CD4-positive, CD25-positive, alpha-beta regulatory T cell (primary cell): ENCODE measurements at regions not wholly inside any gene's neighbourhood (a gene's known extent, or its start where the extent isn't known, plus 50 kb on each side); places are given as distances from the start of the nearest gene placed in this dataset.

Experiments
- ATAC-seq, 2 donors: fragments of 150-1000 bp; cut with Tn5 transposase; one replicate each; pipeline ENCODE4 v1.10.0; 2021; ENCODE audit warnings: low read depth in 2 of 2, moderate number of reproducible peaks in 2 of 2, moderate library complexity in 1 of 2
- DNase-seq, 3 donors: peaks; one replicate each; pipeline versions ENCODE4 v3.0.0 to v3.0.0-alpha.2; 2012 to 2022; ENCODE audit warnings: mixed read lengths in 1 of 3
- H3K27ac ChIP-seq: one replicate; pipeline ENCODE4 v1.7.0; 2013; ENCODE audit warnings: mild to moderate bottlenecking, low read length; ENCODE audit not compliant: insufficient read depth, poor library complexity, severe bottlenecking
- H3K27me3 ChIP-seq: one replicate; pipeline ENCODE4 v1.7.0; 2013; ENCODE audit warnings: low read length; ENCODE audit not compliant: control insufficient read depth, insufficient read depth
- H3K36me3 ChIP-seq: one replicate; pipeline ENCODE4 v1.7.0; 2013; ENCODE audit warnings: mild to moderate bottlenecking, low read length, moderate library complexity; ENCODE audit not compliant: control insufficient read depth, insufficient read depth
- H3K4me1 ChIP-seq: 2 replicates; pipeline ENCODE4 v1.7.0; 2013; ENCODE audit warnings: mild to moderate bottlenecking, low read length; ENCODE audit not compliant: insufficient read depth, control insufficient read depth, poor library complexity, severe bottlenecking
- H3K4me3 ChIP-seq: one replicate; pipeline ENCODE4 v1.7.0; 2013; ENCODE audit warnings: low read depth, mild to moderate bottlenecking, low read length, moderate library complexity
- H3K9me3 ChIP-seq, 2 experiments: 1 replicate in 1 of 2; 2 replicates in 1 of 2; pipeline ENCODE4 v1.7.0; 2013; ENCODE audit warnings: low read length in 2 of 2, mild to moderate bottlenecking in 1 of 2, moderate library complexity in 1 of 2; ENCODE audit not compliant: control insufficient read depth in 2 of 2
- H3K27ac Mint-ChIP-seq, 3 donors: one replicate each; pipeline ENCODE4 v1.8.0; 2020 to 2022; ENCODE audit warnings: mild to moderate bottlenecking in 3 of 3, mixed read lengths in 3 of 3, moderate library complexity in 2 of 3
- H3K27me3 Mint-ChIP-seq: one replicate; pipeline ENCODE4 v1.8.0; 2022; ENCODE audit warnings: mild to moderate bottlenecking, mixed read lengths
- H3K36me3 Mint-ChIP-seq: one replicate; pipeline ENCODE4 v1.8.0; 2020; ENCODE audit warnings: mixed read lengths
- H3K4me1 Mint-ChIP-seq, 4 donors: one replicate each; pipeline ENCODE4 v1.8.0; 2020 to 2022; ENCODE audit warnings: mixed read lengths in 4 of 4, mild to moderate bottlenecking in 1 of 4
- H3K4me3 Mint-ChIP-seq, 4 donors: one replicate each; pipeline ENCODE4 v1.8.0; 2020 to 2022; ENCODE audit warnings: mild to moderate bottlenecking in 4 of 4, mixed read lengths in 4 of 4, moderate library complexity in 3 of 4
- H3K9me3 Mint-ChIP-seq, 7 donors: one replicate each; pipeline ENCODE4 v1.8.0; 2020 to 2022; ENCODE audit warnings: mixed read lengths in 7 of 7, mild to moderate bottlenecking in 3 of 7, moderate library complexity in 2 of 7

DNA sequence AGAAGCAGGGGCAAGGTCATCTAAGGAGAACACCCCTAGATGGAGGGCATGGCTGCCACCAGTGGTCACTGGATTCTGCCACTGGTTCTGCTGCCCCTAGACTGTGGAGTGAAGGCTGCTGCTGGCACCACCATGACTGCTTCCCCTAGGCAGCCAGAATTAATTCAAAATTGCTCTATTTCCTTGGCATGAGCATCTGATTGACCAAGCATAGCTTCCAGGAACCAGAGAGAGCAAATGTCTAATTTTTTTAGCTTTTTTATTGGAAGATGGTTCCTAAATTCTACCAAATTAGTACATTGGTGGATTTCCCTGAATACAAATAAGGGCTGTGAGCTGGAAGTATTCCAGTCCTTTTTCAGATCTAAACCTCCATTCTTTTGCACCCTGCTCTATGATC lies 270.2 kb upstream of the GBE1 start:
- no peak overlapping the region for H3K27ac ChIP-seq
- DNase-seq (no peak), ATAC-seq (no peak)
- H3K36me3 ChIP-seq = no peaks in the 10 kb centered on the region
- H3K36me3 Mint-ChIP-seq = no peaks in the 10 kb centered on the region
- H3K27ac Mint-ChIP-seq = no peak overlapping the region
- H3K4me3 ChIP-seq = no peak overlapping the region
- no peaks in the 10 kb centered on the region for H3K27me3 Mint-ChIP-seq
- no peaks in the 10 kb centered on the region for H3K27me3 ChIP-seq
- no peaks in the 10 kb centered on the region for H3K4me1 Mint-ChIP-seq
- H3K4me1 ChIP-seq = no peaks in the 10 kb centered on the region
- peaks cover 0 to 6% (median 4%) of the 10 kb centered on the region in 7 donors for H3K9me3 Mint-ChIP-seq
- no peaks in the 10 kb centered on the region for H3K9me3 ChIP-seq
- H3K4me3 Mint-ChIP-seq = no peak overlapping the region

DNA sequence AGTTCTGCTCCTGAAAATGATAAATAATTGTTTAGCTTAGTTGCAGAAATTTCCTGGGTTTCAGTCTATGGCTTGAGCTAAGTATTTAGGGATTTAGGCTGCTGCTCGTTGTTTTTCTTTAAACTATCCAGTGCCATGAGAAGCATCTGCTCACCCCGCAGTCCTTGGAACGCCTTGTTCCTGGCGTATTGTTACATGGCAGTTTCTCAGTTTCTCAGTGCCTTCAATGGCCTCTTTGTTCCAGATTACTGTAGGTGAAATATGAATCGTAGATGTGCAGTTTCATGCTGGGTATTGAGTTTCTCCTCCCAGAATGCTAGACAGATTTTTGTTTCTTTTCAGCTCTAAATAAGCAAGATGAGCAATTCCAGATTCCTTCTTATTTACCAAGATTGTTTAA lies 269.5 kb upstream of the GBE1 start:
- no peaks in the 10 kb centered on the region for H3K36me3 ChIP-seq
- H3K4me3 Mint-ChIP-seq = no peak overlapping the region
- H3K4me3 ChIP-seq = no peak overlapping the region
- H3K9me3 ChIP-seq = no peaks in the 10 kb centered on the region
- H3K36me3 Mint-ChIP-seq = no peaks in the 10 kb centered on the region
- no peak overlapping the region for H3K27ac Mint-ChIP-seq
- H3K27ac ChIP-seq = no peak overlapping the region
- no peak for ATAC-seq
- H3K9me3 Mint-ChIP-seq = peaks cover 0 to 8% (median 4%) of the 10 kb centered on the region in 7 donors
- H3K4me1 ChIP-seq = no peaks in the 10 kb centered on the region
- H3K27me3 Mint-ChIP-seq = no peaks in the 10 kb centered on the region
- no peaks in the 10 kb centered on the region for H3K4me1 Mint-ChIP-seq
- DNase-seq = no peak
- no peaks in the 10 kb centered on the region for H3K27me3 ChIP-seq

DNA sequence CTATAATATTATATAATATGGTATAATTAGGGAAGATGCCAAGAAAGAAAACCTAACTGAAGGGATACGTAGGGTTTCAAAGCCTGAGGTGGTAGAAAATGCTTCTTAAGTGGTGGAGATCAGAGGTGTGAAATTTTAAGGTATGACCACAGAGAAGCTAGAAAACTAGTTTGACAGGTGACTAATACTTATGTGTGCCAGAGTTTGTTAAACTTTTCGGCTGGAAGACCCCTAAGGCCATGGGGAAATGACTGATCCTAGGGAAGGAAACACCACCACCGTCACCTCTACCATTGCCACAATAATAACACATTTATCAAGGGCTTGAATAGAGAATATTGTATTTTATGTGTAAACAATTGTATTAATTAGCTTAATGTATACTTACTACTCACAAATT lies 261.4 kb upstream of the GBE1 start:
- Histone ChIP-seq H3K9me3 (no peaks in the 10 kb centered on the region), H3K36me3 (no peaks in the 10 kb centered on the region), H3K4me1 (no peaks in the 10 kb centered on the region), H3K4me3 (no peak overlapping the region), H3K27ac (no peak overlapping the region), H3K27me3 (no peaks in the 10 kb centered on the region)
- Mint-ChIP-seq H3K36me3 (no peaks in the 10 kb centered on the region), H3K27me3 (no peaks in the 10 kb centered on the region), H3K4me3 (no peak overlapping the region), H3K4me1 (no peaks in the 10 kb centered on the region), H3K27ac (no peak overlapping the region), H3K9me3 (peaks cover 0 to 4% (median 3%) of the 10 kb centered on the region in 7 donors)
- DNase-seq (no peak), ATAC-seq (no peak)

DNA sequence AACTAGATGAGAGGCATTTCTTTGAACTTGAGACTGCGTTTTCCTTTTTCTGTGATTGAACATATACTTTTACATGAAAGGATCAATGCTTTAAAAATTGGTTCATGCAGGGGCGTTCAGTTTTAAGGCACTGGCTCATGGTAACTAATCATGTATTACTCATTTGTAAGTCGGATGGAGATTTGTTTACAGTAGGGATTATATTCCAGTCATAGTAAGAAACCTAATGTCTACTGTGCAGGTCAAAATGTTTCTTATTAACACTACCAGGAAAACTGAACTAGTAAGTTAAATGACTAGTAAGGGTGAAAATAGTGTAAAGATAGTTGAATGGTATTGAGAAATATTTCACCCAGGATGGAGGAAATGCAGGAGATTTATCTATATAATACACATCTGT lies 258.8 kb upstream of the GBE1 start:
- Histone ChIP-seq H3K4me1 (no peaks in the 10 kb centered on the region), H3K27ac (no peak overlapping the region), H3K9me3 (no peaks in the 10 kb centered on the region), H3K36me3 (no peaks in the 10 kb centered on the region), H3K27me3 (no peaks in the 10 kb centered on the region), H3K4me3 (no peak overlapping the region)
- H3K9me3 Mint-ChIP-seq = peaks cover 0 to 5% (median 3%) of the 10 kb centered on the region in 7 donors
- H3K27me3 Mint-ChIP-seq = no peaks in the 10 kb centered on the region
- no peaks in the 10 kb centered on the region for H3K36me3 Mint-ChIP-seq
- H3K4me3 Mint-ChIP-seq = no peak overlapping the region
- no peak overlapping the region for H3K27ac Mint-ChIP-seq
- H3K4me1 Mint-ChIP-seq = no peaks in the 10 kb centered on the region
- DNase-seq = no peak
- no peak for ATAC-seq

DNA sequence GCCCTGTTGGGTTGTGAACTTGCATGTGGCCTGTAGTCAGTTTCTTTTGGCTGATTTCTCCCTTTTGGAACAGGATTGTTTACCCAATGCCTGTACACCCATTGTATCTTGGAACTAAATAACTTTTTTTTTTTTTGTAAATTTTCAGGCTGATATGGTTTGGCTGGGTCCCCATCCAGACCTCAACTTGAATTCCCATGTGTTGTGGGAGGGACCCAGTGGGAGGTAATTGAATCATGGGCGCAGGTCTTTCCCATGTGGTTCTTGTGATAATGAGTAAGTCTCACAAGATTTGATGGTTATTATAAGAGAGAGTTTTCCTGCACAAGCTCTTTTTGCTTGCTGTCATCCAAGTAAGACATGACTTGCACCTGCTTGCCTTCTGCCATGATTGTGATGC lies 253.8 kb upstream of the GBE1 start:
- H3K9me3 ChIP-seq = no peaks in the 10 kb centered on the region
- no peak for ATAC-seq
- H3K9me3 Mint-ChIP-seq = peaks cover 3 to 16% (median 5%) of the 10 kb centered on the region in 7 donors
- H3K27ac Mint-ChIP-seq = no peak overlapping the region
- H3K4me1 Mint-ChIP-seq = no peaks in the 10 kb centered on the region
- no peaks in the 10 kb centered on the region for H3K36me3 ChIP-seq
- no peaks in the 10 kb centered on the region for H3K27me3 Mint-ChIP-seq
- H3K4me1 ChIP-seq = no peaks in the 10 kb centered on the region
- no peak overlapping the region for H3K27ac ChIP-seq
- DNase-seq = no peak
- no peak overlapping the region for H3K4me3 Mint-ChIP-seq
- H3K36me3 Mint-ChIP-seq = no peaks in the 10 kb centered on the region
- no peak overlapping the region for H3K4me3 ChIP-seq
- no peaks in the 10 kb centered on the region for H3K27me3 ChIP-seq

DNA sequence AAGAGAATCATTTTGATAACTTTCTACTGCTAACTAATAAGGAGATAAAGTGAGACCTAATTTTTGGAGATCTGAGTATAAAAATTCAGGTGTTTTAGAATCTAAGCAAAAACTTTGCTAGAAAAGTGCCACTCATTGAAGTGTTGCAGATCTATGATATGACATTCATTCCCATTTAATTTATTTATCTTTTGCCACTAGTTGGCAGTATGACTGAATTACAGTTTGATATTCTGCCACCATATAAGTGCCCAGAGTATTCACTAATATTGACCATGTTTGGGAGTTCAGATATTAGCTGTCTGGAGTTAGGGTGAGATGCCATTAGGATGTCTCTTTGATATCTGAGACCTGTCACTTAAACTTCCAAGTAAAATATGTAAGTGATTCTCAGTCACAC lies 251.3 kb upstream of the GBE1 start:
- DNase-seq (no peak), ATAC-seq (no peak)
- Mint-ChIP-seq H3K27me3 (no peaks in the 10 kb centered on the region), H3K9me3 (peaks cover 4 to 20% (median 6%) of the 10 kb centered on the region in 7 donors), H3K27ac (no peak overlapping the region), H3K4me3 (no peak overlapping the region), H3K36me3 (no peaks in the 10 kb centered on the region), H3K4me1 (no peaks in the 10 kb centered on the region)
- Histone ChIP-seq H3K4me3 (no peak overlapping the region), H3K27ac (no peak overlapping the region), H3K4me1 (no peaks in the 10 kb centered on the region), H3K36me3 (no peaks in the 10 kb centered on the region), H3K9me3 (no peaks in the 10 kb centered on the region), H3K27me3 (no peaks in the 10 kb centered on the region)

DNA sequence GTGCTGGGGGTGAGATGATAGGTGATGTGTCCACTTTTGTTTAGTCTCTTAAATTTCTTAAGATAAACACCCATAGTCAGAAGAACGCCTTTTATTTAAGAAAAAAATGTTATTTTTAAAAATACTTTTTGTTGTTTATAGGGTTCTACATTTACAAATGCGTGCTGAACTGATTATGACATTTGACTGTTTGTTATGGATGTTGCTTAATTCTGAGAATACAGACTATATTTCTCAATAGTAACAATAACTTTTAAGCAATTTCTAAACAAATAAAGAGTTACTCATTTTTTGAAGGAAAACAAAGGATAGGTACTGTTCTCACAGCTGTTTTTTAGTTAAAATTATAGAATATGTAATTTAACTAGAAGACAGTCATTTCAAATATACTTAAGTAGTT lies 249.9 kb upstream of the GBE1 start:
- no peak for DNase-seq
- no peaks in the 10 kb centered on the region for H3K36me3 ChIP-seq
- H3K27me3 ChIP-seq = no peaks in the 10 kb centered on the region
- H3K9me3 ChIP-seq = no peaks in the 10 kb centered on the region
- Mint-ChIP-seq H3K4me3 (no peak overlapping the region), H3K27me3 (no peaks in the 10 kb centered on the region), H3K4me1 (no peaks in the 10 kb centered on the region), H3K36me3 (no peaks in the 10 kb centered on the region), H3K9me3 (peaks cover 4 to 24% (median 8%) of the 10 kb centered on the region in 7 donors), H3K27ac (no peak overlapping the region)
- H3K4me1 ChIP-seq = no peaks in the 10 kb centered on the region
- H3K27ac ChIP-seq = no peak overlapping the region
- ATAC-seq = no peak
- no peak overlapping the region for H3K4me3 ChIP-seq

DNA sequence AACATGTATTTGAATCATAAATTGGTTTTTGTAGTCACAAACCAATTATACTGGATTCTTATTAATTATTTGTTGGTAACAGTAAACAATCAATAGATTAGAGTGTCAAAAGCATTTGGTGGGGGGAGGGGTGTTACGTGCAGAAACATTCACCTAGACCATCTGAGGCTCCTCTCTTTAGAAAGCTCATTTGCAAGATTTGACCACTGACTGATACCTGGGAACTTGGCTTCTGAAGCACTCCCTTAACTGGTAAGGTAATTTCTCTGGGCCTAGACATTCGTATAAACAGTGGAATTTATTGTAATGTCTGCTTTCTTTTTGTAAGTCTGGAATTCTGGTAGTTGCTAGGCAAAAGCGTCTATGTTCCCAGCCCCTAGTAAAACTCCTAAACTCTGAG lies 243.8 kb upstream of the GBE1 start:
- no peaks in the 10 kb centered on the region for H3K27me3 Mint-ChIP-seq
- Histone ChIP-seq H3K27ac (no peak overlapping the region), H3K27me3 (no peaks in the 10 kb centered on the region), H3K36me3 (no peaks in the 10 kb centered on the region), H3K4me3 (no peak overlapping the region), H3K9me3 (no peaks in the 10 kb centered on the region), H3K4me1 (no peaks in the 10 kb centered on the region)
- ATAC-seq = no peak
- H3K27ac Mint-ChIP-seq = no peak overlapping the region
- no peak overlapping the region for H3K4me3 Mint-ChIP-seq
- H3K36me3 Mint-ChIP-seq = no peaks in the 10 kb centered on the region
- peaks cover 3 to 11% (median 5%) of the 10 kb centered on the region in 7 donors for H3K9me3 Mint-ChIP-seq
- DNase-seq = no peak
- no peaks in the 10 kb centered on the region for H3K4me1 Mint-ChIP-seq
